IMR-90 (cell line): ENCODE measurements at regions not wholly inside any gene's neighbourhood (a gene's known extent, or its start where the extent isn't known, plus 50 kb on each side); places are given as distances from the start of the nearest gene placed in this dataset.

Source experiments
- BHLHE40 ChIP-seq: fragments of 150-350 bp; IDR thresholded peaks from 2 replicates; pipeline ENCODE4 v1.6.1; 2016; ENCODE audit warnings: mild to moderate bottlenecking, low read depth, low read length
- CTCF ChIP-seq: conservative IDR thresholded peaks from 2 replicates; pipeline ENCODE4 v1.5.1; 2012; ENCODE audit warnings: mild to moderate bottlenecking, low read depth, low read length, improper control_type of control experiment
- NFE2L2 ChIP-seq: fragments of 150-350 bp; IDR thresholded peaks from 2 replicates; pipeline ENCODE4 v1.6.1; 2016; ENCODE audit warnings: low read depth, mild to moderate bottlenecking, low read length
- RAD21 ChIP-seq: IDR thresholded peaks from 2 replicates; pipeline ENCODE4 v1.6.1; 2012; ENCODE audit warnings: low read length, improper control_type of control experiment

GRCh38 chr12:105750096-105750495 is 388.7 kb downstream of the NUAK1 start:
- TF ChIP-seq CTCF (no peak), BHLHE40 (no peak), NFE2L2 (no peak), RAD21 (no peak)
